CMK (cell line): ENCODE measurements at regions not wholly inside any gene's neighbourhood (a gene's known extent, or its start where the extent isn't known, plus 50 kb on each side); places are given as distances from the start of the nearest gene placed in this dataset.
"Not testable (repeated sequence)": the region's sequence is repeated elsewhere in the genome, so short reads cannot be mapped to it uniquely, and the experiment has no call there.

Experiments
- DNase-seq: peaks from one replicate; pipeline ENCODE4 v3.0.0-alpha.2; 2010; ENCODE audit warnings: low read depth

DNA sequence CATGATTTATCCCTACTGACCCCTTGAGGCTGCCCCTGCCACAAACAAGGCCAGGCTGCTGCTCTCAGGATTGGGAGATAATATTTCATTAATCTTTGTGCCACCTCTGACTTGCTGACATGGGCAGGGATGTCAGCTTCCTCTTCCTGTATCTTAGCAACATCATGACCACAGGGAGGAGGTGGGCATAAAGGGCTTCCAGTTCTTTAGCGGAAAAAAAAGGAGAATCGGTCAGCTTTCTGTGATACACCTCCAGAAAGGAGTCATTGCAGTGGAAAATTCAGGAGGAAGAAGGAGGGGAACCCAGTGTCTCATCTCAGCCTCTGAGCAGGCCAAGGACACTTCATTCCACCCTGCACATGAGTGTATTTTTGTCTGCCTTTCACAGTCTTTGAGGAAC lies 206.8 kb upstream of the SDK2 start:
- DNase-seq = no peak

GRCh38 chr17:73851921-73852320 lies 207.7 kb upstream of the SDK2 start:
- no peak for DNase-seq

DNA sequence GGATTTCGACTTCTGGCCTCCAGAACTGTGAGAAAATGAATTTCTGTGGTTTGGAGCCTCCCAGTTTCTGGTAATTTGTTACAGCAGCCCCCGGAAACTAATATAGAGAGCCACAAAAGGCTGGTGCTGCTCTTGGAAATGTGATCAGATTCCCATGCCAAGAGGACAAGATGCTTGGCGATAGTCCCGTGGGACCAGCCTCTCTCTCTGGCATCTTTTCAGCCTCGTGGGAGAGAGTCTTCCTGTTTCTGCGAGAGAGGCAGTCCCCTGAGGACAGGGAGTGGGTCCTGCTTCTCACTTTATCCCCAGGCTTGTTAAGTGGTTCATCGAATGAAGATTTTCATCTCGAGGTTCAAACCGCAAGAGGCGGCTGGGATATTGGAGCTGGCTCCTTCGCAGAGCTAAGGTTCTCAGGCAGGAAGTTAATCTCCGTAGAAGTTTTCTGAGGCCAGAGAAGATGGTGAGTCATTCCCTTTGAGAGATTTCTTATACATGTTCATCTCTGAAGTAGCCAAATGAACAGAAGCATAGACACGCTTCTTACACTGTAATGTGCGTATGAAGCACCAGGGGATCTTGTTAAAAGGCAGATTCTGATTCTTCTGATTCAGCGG lies 211.6 kb upstream of the SDK2 start:
- no peak for DNase-seq

DNA sequence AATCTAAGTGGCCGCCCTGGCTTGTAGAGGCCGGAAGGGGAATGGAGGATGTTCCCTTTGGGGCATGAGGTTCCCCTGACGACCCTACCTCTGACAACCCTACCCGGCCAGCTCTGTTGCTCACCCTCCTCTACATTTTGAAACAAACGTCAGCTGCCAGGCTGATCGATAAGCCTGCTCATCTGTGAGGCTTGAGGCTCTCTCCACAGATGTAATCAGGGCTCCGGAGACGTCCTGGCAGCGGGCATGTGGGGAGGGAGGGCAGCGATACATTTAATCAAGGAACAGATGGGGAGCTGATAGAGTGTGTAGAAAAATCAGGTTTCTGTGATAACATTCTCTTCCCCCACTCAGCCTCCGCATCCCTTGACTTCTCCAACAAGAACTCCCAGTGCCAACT lies 212.3 kb upstream of the SDK2 start:
- DNase-seq = no peak

DNA sequence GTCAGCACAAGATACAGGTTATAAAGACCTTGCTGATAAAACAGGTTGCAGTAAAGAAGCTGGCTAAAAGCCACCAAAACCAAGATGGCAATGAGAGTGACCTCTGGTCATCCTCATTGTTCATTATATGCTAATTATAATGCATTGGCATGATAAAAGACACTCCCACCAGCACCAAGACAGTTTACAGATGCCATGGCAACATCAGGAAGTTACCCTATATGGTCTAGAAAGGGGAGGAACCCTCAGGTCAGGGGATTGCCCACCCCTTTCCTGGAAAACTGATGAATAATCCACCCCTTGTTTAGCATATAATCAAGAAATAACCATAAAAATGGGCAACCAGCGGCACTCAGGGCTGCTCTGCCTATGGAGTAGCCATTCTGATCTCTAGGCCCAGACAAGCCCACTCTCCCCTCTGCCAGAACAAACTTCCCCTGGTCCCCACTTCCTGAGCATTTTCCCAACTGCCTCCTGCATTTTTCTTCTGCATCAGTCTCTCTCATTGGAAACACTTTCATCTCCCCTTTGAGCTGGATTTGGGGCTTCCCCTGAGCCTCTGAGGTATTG lies 215.3 kb upstream of the SDK2 start:
- not testable (repeated sequence) for DNase-seq

DNA sequence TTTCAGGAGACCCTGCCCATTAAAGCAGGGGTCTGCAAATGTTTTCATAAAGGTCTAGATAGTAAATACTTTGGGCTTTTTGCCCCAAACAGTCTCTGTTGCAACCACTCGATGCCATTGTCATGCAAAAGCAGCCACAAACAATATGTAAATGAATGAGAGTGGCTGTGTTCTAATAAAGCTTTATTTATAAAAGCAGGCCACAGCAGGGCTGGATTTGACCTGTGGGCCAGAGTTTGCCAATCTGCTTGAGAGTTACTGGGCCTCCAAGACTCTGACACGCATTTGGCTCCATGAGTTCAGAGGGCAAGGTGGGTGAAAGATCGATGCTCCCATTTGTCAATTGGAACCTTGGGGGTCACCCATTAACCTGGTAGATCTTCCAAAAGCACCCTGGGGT lies 217.3 kb upstream of the SDK2 start:
- no peak for DNase-seq

GRCh38 chr17:73863761-73864535 lies 219.7 kb upstream of the SDK2 start:
- no peak for DNase-seq

DNA sequence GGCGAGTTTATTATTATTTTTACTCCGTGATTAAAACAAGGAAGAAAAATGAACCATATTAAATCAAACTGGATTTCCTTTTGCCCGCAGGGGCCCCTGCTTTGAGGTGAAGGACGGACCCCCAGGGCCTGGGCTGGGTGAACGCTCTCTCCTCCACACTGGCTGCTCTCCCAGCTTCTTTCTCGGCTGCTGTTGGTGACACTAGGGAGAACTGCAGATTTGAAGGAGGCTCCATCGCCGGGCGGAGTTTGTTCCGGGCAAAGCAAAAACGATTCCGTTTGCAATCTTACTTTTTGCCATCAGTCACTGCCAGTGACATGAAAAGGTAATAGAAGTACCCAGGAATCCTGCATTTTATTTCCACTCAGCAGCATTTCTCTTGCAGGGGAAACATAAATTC lies 221.6 kb upstream of the SDK2 start:
- no peak for DNase-seq

DNA sequence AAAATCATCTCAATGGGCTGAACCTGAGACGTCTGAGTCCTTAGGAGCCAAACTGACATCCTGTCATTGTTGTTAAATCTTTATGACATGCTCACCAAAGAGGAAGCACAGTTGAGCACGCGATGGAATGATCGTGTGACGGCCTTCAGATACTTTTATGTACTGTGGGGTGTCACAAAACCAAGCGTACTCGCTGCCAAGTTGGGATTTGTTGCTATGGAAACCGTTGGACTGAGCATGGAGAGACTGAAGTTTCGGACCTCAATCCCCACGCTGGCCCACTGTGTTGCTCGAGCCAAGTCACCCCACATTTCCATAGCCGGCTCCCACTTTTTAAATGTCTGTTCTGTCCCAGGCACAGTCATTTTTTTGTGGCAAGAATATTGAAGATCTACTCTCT lies 222.8 kb upstream of the SDK2 start:
- no peak for DNase-seq

GRCh38 chr17:73870068-73870467 lies 225.8 kb upstream of the SDK2 start:
- DNase-seq = no peak

DNA sequence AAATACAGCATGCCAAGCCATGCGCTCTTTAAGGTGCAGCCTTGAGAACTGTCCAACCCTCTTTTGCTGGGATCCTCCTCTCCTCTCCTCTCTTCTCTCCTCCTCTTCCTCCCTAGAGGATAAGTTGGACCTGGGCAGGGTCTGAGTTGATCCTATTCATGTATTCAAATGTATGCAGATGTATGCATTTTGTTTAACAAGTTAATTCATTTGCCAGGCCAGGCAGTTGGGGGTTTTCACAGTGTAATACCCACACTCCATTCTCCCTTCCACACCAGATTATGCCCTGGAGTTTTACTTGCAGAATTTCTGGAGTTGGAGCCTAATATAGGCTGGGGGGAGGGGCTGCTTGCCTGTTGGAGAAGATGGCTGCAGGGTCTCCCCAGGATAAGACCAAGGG lies 226.2 kb upstream of the SDK2 start:
- DNase-seq = no peak

GRCh38 chr17:73872816-73873215 lies 228.6 kb upstream of the SDK2 start:
- DNase-seq = no peak

- no peak for DNase-seq
Observed at GRCh38 chr17:73874008-73874720, 229.9 kb upstream of the SDK2 start.

DNA sequence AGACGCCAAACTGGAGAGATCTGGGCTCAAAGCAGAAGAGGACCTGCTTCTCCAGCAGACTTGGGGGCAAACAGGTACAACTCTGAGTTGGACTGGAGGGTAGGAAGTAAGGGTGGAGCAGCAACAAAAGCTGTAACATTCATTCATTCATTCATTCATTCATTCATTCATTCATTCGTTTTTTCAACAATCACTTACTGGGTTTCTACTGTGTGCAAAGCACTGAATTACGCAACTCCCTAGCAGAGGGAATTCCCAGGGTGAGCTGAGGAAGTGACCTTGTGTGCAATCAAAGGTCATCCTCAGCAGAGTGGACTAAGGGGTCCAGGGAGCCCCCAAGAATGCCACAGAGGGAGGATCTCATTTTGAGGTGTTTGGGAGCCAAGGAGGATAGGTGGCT lies 231.1 kb upstream of the SDK2 start:
- no peak for DNase-seq

DNA sequence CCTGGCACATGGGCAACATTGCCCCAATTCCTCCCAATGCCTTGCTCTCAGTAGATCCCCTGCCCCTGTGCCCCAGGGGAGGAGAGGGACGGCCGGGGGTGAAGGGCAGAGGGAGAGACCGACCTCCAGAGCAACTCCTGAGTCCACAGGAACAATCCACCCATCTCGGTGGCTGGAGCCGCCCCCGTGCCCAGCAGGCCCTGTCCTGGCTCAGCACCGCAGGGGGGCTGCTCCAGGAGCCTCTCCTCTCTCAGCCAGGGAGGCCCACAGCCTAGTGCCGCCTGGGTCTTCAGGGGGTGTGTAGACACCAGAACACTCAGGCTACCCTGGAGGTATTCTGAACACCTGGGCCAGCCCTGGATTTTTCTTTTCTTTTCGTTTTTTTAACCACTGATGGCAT lies 233.7 kb upstream of the SDK2 start:
- DNase-seq = no peak

DNA sequence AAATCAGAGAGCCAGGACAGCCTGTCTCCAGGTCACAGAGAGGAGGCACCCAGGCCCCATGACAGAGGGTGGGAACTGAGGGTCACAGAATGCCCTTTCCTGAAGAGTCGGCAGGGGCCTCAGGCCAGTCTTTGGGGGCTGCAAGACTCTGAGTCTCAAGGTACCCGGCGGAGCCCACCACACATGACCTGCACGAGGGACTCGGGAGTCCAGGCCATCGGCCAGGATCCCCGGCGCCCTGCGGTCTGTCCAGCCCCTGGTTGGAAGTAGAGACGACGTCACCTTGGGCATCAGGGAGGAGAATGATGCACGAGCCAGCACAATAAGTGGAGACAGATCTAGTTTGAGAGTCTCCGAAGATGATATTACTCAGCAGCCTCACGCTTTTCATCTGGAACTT lies 234.7 kb upstream of the SDK2 start:
- no peak for DNase-seq

DNA sequence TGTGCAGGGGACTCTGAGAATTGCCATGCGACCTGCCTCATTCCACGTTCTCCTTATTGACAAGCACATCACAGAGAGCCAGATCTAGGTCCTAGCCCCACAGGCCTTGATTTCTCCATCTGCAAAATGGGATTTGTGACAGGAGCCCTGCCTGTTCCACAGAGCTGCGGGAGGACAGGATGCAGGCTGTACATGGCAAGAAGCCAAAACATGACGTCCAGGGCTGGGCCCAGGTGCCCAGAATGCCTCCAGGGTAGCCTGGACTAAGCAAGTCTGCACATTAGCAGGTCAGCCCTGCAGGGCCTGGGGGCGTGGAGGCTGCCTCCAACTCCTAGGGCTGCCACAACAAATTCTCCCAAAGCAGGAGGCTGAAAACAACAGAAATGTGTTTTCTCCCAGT lies 235.7 kb upstream of the SDK2 start:
- DNase-seq = no peak

DNA sequence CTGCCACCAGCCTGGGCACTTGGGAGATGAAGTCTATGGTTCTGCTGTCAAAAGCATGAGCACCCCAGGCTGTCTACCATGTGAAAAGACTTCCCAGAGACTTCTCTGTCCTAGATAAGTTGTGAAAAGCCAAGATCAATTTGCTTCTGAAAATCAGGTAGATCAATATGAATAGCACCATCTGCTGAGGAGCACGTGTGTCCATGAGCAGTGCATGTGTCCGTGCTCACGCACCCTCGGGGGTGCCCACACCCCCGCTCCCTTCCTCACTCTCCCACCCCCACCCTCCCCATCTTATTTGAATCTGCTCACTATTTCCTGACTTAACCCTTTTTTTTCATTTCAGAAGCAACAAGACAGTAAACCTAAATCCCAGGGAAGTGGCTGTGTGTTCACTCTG lies 238.3 kb upstream of the SDK2 start:
- no peak for DNase-seq

DNA sequence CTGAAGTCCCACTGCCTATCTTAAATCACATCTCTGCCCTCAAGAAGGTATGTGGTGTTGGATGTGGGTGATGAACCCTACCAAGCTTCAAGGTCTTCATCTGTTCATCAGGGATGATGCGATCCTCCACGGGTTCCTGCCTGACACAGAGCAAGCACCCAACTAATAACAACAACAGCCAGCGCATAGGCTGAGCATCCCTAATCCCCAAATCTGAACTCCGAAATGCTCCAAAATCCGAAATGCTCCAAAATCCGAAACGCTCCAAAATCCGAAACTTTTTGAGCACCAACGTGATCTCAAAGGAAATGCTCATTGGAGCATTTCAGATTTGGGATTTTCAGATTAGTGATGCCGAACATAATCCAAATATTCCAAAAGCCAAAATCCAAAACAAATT lies 238.9 kb upstream of the SDK2 start:
- DNase-seq = no peak

DNA sequence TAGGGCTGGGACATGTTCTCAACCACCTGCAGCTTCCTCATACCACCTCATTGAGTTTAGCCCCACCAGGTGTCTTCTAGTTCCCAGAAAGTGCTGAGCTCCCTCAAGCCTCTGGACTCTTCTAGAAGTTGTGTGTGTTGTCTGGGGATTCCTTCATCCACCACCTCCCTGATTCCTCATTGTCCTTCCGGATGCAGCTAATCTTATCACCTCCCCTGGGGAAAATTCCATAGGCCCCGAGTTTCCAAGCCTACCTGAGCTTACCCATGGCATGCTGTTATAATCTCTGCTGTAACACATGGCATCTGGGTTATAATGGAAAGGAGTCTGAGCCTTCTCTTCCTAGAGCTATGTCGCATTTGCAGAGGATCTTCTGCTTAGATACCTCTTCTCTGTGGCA lies 243.5 kb upstream of the SDK2 start:
- no peak for DNase-seq

- DNase-seq = no peak
Observed at GRCh38 chr17:73888862-73889261, 244.6 kb upstream of the SDK2 start.

DNA sequence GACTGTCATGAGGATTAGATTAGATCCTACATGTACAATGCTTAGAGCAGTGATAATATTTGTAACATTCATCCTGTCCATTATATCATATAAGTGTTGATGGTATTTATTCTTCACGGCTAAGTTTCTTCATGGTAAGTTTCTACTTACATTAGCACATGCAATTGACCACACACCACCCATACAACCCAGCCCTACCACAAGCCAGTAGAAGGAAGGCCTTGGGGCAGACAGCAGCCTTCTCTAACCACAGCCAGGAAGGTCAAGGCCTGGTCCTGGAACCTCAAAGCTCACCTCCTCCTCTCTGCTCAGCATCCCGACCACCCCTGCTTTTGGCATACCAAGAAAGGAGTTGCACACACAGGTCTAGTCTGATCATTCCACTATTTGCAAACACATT lies 245.2 kb upstream of the SDK2 start:
- no peak for DNase-seq

DNA sequence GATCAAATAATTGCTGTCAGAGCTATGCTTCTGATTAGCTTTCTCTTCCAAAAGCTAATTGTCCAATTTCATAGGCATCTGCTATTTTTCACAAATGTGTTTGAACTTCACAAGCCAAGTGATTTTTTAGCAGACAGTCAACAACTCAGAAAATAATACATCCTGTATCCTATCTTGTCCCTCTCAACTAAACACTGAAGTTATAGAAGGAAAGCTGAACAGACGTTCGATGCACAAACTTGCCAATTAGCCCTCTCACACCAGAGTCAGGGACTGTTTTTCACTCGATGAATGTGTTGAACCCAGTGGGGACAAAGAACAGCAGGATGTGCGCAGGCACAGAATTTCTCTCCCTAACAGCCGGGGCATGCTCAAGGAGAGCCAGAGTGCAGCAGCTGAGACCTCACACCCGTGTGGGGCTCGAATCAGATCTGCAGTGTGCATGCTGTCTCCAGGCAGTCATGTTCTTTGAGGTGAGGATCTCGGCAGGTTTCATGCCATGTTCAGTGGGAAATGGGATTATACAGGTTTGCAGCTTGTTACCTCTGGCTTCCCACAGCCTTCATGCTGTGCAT lies 246.7 kb upstream of the SDK2 start:
- DNase-seq = no peak
